Stimulated activated CD4-positive, alpha-beta T cell treated with anti-CD3 and anti-CD28 coated beads, Interleukin-4, amount 100 ng/mL, for 4 hours (primary cell): ENCODE measurements at regions not wholly inside any gene's neighbourhood (a gene's known extent, or its start where the extent isn't known, plus 50 kb on each side); places are given as distances from the start of the nearest gene placed in this dataset.

ENCODE experiments used
- DNase-seq, 2 experiments: peaks; one replicate each; pipeline ENCODE4 v3.0.0-alpha.2; 2020

DNA sequence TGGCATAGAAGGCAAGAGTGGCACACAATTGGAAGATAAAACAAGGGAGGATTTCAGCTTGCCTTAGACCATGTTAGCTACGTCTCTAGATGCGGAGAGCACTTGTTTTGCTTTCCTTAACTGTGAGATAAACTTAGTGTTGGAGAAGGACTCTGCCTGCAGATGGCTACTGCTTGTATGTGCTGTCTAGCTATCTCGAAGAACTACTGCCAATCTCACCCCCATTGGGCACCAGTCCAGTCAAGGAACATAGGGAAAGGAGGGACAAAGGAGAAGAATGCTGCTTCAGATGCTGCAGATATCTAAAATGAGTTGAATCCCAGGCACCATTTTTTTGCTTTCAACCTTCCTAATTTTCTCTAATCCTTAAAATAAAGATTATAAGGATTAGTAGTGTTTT is 726.0 kb upstream of the ARGLU1 start:
- DNase-seq: no peak

DNA sequence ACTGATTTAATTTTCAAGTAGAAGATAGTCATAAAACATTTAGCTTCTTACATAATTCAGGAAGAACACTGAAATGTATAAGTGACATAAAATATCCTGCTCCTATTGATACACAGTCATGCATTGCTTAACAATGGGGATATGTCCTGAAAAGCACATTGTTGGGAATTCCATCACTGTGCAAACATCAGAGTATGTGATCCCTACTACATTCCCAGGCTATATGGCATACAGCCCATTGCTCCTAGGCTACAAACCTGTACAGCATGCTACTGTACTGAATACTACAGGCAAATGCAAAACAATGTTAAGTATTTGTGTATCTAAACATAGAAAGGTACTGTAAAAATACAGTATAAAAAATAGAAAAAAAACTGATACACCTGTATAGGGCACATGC is 723.9 kb upstream of the ARGLU1 start:
- no peak for DNase-seq

DNA sequence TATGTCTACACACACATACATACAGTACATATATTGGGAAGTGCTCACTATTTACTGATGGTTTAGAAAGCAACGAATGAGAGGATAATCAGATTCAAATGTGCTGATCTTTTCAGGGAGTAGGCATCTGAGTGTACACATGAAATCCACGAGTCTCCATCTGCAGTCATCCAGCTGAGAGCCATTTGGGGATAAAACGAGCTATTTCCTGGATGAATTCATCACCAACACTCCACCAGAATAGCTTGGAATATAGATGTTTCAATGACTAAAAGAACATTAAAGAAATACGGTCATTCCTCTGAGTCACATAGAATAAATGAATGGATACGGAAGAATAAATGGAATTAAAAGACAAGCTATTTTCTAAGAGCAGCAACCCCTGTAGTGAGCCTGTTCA is 721.6 kb upstream of the ARGLU1 start:
- no peak for DNase-seq

DNA sequence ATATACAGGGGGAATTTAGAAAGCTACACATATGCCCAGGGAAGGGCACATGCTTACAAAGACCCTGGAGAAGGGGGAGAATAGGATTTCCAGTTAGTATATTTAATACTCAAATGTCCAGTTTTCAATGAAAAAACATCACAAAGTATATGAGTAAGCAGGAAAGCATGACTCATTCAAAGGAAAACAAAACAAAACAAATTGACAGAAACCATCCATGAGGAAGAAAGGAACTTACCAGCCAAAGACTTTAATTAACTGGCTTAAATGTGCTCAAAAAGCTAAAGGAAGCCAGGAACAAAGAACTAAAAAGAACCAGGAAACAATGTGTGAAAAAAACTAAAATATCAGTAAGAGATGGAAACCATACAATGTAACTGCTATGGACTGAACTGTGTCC is 716.2 kb upstream of the ARGLU1 start:
- DNase-seq: no peak

DNA sequence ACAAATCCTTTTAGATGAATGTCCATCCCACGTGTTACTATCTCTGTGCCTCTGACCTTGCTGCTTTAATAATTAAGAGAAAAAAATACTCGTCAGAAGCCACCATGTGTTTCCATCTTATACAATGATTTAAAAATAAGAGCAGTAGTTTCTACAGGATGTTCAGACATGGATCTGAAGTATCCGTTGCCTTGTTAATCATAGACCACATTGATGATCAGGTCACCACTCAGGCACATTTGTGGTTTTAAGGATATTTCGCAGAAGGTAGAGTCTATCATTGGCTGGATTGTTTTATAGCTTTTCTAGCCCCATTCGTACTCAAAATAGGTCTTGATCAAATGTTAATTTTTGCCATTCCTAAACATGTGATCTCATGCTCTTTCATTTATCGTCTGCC is 710.0 kb upstream of the ARGLU1 start:
- DNase-seq: no peak

DNA sequence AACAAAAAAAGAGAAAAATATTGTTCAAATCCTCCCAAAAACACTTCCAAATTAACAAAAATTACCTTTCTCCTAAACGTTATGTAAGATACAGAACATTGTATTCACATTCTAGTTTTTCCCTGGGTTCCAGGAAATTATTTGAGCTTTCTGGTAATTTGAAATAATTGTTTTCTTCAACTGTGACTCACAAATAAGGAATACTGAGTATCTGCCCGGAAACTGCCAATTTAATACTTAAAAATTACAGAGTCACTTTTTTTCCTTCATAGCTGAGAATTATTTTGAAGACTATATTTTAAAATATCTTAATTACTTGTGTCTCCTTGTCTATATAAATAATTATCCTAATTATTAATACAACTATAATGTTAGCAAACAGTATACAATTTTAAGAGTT is 709.0 kb upstream of the ARGLU1 start:
- no peak for DNase-seq

DNA sequence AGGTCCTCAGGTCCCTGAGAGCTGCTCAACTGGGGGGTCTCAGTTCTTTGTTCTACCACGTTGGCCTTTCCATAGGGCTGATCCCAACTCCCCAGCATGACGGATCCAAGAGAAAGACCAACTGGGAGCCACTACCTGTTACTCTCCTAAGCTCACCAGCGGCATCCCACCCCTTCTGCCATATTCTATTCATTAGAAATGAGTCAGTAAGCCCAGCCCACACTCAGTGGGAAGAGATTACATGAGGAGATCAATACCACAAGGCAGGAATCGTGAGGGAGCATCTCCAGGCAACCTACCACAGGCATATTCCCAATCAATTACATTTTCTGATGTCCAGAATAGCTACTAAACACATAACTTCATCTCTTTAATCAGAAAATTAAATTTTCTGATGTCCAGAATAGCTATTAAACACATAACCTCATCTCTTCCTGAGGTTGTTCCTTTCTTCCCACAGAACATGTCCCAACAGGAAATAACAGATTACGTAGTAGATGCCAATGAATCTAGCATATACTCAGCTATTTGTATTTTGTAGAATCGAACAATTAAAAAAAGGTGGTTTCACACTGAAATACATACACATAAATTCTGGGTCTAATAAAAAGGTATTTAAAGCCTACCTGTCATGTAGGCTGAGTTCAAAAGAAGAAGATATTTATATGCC is 708.1 kb upstream of the ARGLU1 start:
- no peak for DNase-seq

DNA sequence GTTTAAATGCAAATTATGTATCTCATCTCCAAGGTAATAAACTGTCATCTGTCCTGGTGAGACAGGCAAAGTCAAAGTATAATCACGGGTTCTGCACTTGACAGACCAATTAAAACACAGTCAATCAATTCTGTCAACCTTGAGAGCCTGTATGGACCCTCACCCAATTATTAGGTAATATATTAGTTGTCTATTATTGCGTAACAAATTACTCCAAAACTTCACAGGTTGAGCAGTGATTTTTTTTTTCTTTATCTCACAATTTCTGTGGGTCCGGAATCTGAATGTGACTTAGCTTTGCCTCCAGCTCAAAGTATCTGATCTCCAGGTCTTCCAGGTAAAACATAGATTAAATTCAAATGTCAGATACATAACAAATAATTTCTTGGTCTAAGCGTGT is 707.4 kb upstream of the ARGLU1 start:
- no peak for DNase-seq

DNA sequence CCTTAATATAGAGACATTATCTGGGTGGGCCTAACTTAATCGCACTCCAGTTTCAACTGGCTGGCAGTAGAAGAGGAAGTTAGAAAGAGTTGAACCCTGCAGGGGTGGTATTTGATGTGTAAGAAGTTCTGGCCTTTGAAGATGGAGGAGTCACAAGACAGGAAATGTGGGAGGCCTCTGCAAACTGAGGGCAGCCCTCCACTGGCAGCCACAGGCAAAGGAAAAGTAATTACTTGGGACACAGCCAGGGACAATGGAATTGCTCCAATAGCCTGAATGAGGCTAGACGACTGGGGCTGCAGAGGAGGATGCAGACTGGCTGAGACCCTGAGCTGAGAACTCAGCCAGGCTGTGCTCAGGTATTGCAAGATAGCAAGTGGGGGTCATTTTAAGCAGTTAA is 703.3 kb upstream of the ARGLU1 start:
- DNase-seq: no peak

DNA sequence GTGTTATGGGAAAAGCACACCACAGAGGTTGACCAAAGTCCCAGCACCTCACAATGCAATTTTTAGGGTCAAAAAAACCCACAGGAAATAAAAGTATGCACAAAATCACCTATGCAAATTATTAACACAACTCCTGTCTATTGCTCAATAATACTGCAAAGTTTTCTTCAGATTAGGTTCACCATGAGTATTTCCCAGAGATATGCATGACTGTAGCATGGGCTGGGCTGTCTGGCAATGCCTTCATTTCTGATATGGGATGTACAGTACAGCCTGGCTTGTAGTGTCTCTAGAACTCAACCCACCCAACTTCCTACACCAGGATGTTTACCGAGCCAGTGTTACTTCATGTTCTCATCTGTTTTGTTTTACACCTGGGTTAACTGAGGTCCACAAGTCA is 698.7 kb upstream of the ARGLU1 start:
- no peak for DNase-seq

DNA sequence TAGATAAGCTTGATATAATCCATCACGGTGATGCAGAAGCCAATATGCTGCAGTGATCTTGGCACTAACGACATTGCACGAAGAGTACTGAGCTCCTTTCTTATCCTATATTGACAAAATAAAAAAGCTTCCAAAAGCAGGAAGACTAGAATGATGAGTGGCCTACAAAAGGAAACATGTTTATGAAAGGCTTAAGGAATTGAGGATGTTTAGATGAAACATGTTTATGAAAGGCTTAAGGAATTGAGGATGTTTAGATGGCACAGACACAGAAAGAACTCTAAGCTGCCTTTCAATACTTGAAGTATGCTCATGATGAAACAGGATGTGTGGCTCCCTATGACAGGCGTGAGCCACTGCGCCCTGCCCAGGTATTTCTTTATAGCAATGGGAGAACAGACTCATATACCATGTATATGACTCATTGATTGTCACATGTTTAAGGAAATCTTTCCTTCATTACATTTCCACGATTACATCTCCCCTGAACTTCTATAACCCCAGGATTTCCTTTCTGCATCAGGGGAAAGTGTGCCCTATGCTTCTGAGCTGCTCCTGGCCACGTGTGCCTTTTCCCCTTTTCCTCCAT is 690.8 kb upstream of the ARGLU1 start:
- no peak for DNase-seq

DNA sequence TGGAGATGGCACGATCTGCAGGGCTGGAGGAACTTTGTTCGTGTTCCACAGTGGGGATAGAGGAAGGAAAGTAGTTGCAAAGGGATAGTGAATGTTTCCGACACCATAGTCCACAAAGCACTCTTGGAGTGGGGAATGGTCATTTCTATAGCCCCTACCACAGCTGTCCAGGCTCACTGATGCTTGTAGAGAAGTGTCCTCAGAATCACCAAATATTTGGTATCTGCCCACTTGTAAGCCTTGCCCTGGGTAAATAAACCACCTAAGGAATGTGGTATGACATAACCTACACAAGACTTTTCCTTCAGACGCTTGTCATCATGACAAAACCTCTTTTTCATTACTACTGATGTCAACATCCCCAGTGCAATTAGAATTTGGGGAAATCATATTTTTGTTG is 686.5 kb upstream of the ARGLU1 start:
- no peak for DNase-seq

DNA sequence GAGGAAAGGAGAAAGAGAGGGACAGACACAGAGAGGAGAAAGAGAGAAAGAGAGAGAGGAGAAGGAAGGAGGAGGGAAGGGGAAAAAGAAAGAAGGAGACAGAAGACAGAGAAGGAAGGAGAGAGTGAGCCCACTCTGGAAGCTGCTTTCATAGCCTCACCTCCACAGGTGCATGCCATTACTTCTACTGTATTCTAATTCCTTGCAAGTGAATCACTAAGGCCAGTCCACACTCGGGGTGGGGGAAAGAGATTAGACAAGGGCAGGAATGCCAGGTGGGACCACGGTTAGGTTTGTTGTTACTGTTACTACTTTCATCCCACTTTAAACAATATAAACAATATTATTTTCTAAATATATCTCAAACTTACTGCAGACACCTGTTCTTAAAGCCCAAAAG is 684.5 kb upstream of the ARGLU1 start:
- no peak for DNase-seq

DNA sequence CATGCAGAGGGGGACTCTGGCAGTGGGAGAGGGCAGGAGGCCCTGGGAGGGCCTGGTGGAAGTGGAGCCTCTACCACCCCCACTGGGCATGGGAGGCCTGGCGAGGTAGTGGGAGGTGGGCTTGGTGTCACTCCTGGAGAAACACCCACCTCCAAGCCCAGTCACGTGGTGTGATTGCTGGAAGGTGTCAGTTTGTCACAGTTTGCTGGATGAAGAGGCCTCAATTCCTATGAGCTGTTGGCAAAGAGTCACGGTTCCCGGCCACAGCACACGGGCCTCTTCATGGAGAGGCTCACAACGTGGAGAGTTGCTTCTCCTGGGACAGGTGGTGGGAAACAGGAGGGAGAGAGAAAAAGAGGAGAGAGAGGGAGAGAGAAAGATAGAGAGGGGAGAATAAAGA is 684.1 kb upstream of the ARGLU1 start:
- no peak for DNase-seq

DNA sequence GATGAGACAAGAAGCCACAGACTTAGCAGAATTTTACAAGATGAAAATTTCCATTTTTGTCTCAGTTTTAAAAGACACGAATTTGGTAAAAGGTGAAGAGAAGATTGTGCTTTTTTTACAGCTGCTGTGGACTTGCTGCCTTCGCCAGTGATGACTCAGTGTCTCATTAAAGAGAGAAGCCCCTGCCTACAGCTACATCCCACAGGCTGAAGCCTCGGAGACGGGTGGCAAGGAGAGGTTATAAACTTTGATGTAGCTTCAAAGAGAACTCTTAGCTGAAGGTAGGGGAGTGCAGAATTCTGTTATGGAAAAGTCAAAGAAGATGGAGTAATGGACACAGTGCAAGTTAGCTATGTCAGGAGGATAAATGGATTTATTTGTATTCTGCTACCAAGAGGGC is 683.4 kb upstream of the ARGLU1 start:
- DNase-seq: no peak

DNA sequence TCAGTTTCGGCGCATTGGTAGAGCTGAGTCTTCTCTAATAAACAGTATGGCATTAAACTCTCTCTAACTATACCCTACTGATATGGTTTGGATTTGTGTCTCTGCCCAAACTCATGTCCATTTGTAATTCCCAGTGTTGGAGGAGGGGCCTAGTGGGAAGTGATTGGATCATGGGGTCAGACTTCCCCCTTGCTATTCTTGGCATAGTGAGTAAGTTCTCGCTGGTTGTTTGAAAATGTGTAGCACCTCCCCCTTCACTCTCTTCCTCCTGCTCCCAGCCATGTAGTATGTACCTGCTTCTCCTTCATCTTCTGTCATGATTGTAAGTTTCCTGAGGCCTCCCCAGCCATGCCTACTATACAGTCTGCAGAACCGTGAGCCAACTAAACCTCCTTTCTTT is 682.7 kb upstream of the ARGLU1 start:
- no peak for DNase-seq

DNA sequence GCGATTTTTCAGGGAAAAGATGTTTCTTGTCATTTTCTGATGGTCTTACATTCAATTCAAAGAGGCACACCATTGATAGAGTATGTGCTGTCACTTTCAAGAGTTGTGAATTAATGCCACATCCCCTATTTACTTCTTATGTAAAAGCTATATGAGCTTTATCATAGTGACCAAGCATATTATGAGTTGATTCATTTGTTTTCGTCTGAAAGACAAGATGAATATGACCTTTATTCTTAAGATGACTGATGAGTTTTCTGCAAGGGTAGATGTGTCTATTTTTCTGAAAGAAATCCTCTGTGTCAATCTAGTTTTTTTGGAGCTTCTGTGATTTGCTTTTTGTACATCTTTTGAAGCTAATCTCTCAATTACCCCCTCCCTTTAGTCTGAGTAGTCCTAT is 676.3 kb upstream of the ARGLU1 start:
- no peak for DNase-seq

DNA sequence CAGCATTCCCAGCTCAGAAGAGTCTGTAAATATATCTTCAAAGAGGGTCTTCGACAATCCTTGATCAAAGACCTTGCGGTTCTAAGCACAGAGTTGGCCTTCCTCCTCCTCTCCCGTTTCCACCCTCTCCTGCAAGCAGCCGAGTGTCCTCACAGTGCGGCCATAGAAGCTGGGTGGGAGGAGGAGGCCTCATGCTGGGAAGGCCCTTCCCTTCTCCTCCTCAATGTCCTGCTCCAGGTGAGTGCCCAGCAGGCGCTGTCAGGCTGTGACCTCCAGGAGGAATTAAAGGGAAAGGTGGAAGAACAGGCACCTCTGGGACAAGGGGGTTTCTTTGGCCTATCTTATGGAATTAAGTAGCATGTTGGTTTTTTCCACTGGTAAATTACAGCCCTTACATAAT is 674.2 kb upstream of the ARGLU1 start:
- DNase-seq: no peak

DNA sequence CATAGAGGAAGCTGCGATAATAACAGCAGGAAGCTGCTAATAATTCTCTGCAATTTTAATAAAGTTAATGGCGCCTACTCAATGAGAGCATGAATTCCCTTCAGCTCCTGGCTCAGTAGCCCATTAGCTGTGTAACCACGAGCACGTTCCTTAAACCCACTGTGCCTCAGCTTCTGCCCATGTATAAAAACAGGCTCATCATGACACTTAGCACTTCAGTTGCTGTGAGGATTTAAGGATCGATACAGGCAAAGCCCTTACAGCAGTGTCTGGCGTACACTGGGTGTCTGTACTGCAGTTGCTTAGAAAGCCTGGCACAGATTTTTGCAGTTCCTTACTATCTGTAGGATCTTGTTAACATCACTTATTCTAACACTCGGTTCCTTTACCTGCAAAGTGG is 673.4 kb upstream of the ARGLU1 start:
- no peak for DNase-seq

DNA sequence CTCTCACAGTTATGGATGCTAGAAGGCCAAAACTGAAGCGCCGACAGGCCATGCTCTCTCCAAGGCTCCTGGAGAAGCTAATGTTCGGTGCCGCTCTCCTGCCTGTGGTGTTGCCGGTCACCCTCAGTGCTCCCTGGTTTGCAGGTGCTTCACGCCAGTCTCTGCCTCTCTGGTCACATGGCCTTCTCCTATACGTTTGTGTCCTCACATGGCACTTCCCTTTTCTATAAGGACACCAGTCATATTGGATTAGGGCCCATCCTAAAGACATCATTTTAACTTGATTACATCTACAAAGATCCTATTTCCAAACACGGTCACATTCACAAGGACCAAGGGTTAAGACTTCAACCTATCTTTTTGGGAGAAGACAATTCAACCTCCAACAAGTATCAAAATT is 671.3 kb upstream of the ARGLU1 start:
- DNase-seq: no peak

DNA sequence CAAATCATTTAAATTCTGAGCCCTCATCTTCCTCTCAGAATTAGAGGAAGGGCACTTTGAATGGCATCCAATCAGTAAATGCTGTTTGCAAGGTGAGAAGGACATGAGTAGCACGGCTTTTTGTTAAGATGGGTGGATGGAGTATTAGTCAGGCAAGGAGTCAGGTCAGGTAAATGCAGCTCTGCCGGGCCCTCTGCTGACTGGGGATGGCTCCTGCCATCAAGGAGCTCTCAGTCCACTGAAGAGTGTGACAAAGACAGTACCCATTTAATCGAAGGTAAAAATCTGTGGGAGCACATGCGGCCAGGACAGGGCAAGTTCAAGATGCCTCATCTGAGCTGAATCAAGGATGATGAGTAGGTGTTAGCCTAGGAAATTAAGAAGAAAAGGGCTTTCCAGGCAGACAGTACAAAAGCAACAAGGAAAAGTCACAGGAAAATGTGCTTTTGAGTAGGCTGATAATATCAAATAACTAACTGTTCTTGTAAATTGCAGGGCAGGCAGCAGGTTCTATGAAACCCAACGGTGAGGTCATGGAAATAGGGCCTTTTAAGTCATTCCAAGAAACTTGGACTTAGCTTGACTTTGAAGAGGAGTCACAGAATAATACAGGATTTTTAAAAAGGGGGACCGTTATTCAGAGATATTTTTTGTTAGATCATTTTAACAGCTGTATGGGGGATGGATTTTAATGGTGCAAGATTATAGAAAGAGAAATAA is 670.5 kb upstream of the ARGLU1 start:
- no peak for DNase-seq

DNA sequence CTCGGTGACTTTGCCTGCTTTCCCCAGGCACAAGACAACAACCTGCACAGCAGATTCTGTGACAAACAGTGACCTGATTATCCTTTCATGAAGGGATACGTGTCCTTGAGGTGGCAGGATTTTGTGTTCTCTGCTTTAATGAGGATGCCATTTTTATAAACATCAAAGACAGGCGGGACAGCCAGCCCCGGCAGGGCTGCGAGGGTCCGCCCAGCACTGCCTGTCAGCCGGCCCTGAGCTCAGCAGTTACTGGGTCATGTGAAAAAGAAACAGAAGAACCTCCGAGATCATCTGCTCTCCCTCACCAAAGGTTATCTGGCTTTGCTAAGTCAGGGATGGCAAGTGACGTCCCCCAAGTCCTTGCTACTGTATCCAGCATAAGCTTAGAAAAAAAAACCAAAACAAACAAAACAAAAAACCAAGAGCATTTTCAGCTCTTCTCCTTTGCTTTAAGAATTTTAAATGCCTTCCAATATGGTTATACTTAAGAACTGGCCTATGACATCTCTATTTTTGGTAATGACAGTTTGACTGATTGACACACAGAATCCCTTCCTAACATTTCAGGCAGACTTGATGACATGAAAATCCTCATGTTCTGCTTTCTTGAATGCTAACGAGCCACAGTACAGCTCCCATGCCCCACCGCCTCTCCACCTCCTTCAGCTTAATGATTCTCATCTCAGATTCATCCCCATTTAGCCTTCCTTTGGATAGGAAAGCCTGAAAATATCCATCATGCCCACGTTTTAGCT is 666.6 kb upstream of the ARGLU1 start:
- DNase-seq: no peak

DNA sequence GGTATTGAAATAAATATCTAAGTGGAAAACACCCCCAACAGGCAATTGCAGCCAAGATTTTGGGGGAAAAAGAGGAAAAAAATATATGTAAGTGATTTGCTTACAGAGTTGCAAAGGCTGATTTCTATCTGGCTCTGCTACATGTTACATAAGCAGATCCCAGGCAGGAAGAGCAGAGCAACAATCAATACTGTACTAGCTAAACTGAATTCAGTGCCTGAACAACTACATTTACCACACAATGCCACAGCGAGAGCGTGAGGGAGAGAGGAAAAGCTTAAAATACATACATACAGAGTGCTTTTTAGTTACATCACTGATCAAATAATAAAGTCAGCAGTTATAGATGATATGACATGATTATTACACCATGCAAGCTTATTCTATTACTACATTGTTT is 665.6 kb upstream of the ARGLU1 start:
- no peak for DNase-seq

DNA sequence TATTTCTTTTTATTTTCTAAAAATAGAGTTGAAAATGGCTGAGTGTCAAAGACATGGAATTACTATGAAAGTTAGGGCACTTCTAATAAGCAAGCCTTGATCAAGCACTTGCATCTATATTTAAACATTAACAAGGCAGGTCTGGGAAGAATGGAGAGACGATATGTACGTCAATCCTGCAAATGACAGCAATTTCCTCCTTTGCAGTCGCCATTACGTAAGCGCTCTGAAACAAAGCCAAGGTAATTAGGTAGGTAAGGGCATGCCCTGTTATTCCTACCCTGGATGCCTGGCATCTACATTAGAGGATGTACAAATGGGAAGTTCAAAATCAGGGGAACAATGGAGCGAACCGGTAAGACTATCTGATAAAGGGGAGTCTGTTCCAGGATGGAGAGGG is 664.0 kb upstream of the ARGLU1 start:
- DNase-seq: no peak
